Lung (tissue), 11 donors: ENCODE measurements at regions not wholly inside any gene's neighbourhood (a gene's known extent, or its start where the extent isn't known, plus 50 kb on each side); places are given as distances from the start of the nearest gene placed in this dataset.

ENCODE experiments used
- ATAC-seq: fragments of 200-7000 bp; cut with Tn5 transposase; one replicate; pipeline ENCODE4 v1.9.1; 2020; ENCODE audit warnings: moderate number of reproducible peaks; ENCODE audit not compliant: insufficient read depth, low FRiP score
- DNase-seq, 3 donors: peaks; one replicate each; pipeline ENCODE4 v3.0.0-alpha.2; 2013 to 2017
- H3K27ac ChIP-seq, 2 donors: one replicate each; pipeline ENCODE4 v1.5.1; 2013; ENCODE audit warnings: mild to moderate bottlenecking in 2 of 2, moderate library complexity in 2 of 2, control low read depth in 1 of 2, inconsistent platforms in 1 of 2, low read depth in 1 of 2, low read length in 1 of 2
- H3K27me3 ChIP-seq, 3 donors: one replicate each; pipeline ENCODE4 v1.5.1; 2013; ENCODE audit warnings: low read length in 2 of 3; ENCODE audit not compliant: control insufficient read depth in 3 of 3, insufficient read depth in 3 of 3
- H3K36me3 ChIP-seq, 4 donors: one replicate each; pipeline ENCODE4 v1.5.1; 2013; ENCODE audit warnings: low read length in 4 of 4, mild to moderate bottlenecking in 1 of 4, moderate library complexity in 1 of 4; ENCODE audit not compliant: control insufficient read depth in 4 of 4, insufficient read depth in 4 of 4
- H3K4me1 ChIP-seq, 5 donors: one replicate each; pipeline ENCODE4 v1.5.1; 2013; ENCODE audit warnings: low read length in 5 of 5, mild to moderate bottlenecking in 2 of 5, moderate library complexity in 1 of 5; ENCODE audit not compliant: control insufficient read depth in 5 of 5, insufficient read depth in 5 of 5
- H3K4me3 ChIP-seq: one replicate; pipeline ENCODE4 v1.5.1; 2013; ENCODE audit warnings: mild to moderate bottlenecking, control low read depth, moderate library complexity
- H3K9ac ChIP-seq, 2 donors: one replicate each; pipeline ENCODE4 v1.5.1; 2013; ENCODE audit warnings: low read length in 2 of 2, control low read depth in 1 of 2; ENCODE audit not compliant: insufficient read depth in 1 of 2
- H3K9me3 ChIP-seq, 4 donors: one replicate each; pipeline ENCODE4 v1.5.1; 2013; ENCODE audit warnings: low read length in 3 of 4, mild to moderate bottlenecking in 1 of 4, moderate library complexity in 1 of 4; ENCODE audit not compliant: control insufficient read depth in 4 of 4, insufficient read depth in 3 of 4
- WGBS, 2 donors: extraction: QIAGEN DNeasy Blood & Tissue Kit; methylation state at CpG; one replicate each; pipeline ENCODE4 v1.1.7; 2013; 5-methylcytosine and 5-hydroxymethylcytosine counted together
- TF ChIP-seq, protein P1 (sequence below): IDR thresholded peaks from 2 replicates; pipeline ENCODE4 v1.5.1; 2012; ENCODE audit warnings: mild to moderate bottlenecking; ENCODE audit errors: control extremely low read depth, extremely low read depth
- donor health status: control.
- donor health status: control.
- donor health status: Bipolar disorder and iron deficiency.
- donor health status: healthy.
- donor health status: DM: yes; HTN: yes; CAD: no.

DNA sequence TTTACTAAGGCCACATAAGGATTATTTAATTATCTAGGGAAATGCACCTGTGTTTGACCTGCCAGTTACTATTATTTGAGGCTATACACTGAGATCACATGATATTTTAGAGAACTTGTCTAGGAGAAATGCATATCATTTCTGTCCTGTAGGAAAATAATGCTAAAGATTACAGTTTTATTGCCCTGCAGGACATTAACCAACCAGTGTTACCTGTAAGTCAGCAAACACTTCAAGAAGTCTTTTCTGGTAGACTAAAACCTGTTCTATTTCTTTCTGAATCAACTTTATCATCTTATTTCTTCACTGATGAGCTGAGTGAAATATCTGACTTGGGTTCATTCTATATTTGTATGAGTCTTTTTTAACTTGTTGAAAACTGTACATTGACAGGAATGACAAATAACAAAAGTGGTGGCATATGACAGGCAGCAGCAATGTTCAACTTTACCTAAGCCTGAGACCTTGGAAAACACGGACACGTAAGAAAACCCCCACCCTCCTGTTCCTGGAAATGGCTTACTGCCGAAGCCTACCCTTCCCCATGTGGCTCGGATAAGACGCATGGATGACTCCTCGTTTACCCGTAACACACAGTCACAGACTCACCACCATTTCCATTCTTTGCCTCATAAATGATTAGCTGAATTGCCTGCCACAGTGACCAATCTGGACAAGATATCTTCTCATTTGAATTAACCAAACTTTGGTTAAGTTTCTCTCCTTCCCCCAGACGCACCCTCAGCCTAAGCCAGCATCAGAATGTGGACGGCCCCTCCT, 118.0 kb upstream of the CD93 start:
- H3K27ac ChIP-seq: no peak overlapping the region
- H3K4me3 ChIP-seq: no peak overlapping the region
- no peaks in the 10 kb centered on the region for H3K36me3 ChIP-seq
- TF ChIP-seq, protein P1, sequence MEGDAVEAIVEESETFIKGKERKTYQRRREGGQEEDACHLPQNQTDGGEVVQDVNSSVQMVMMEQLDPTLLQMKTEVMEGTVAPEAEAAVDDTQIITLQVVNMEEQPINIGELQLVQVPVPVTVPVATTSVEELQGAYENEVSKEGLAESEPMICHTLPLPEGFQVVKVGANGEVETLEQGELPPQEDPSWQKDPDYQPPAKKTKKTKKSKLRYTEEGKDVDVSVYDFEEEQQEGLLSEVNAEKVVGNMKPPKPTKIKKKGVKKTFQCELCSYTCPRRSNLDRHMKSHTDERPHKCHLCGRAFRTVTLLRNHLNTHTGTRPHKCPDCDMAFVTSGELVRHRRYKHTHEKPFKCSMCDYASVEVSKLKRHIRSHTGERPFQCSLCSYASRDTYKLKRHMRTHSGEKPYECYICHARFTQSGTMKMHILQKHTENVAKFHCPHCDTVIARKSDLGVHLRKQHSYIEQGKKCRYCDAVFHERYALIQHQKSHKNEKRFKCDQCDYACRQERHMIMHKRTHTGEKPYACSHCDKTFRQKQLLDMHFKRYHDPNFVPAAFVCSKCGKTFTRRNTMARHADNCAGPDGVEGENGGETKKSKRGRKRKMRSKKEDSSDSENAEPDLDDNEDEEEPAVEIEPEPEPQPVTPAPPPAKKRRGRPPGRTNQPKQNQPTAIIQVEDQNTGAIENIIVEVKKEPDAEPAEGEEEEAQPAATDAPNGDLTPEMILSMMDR: no peak
- no peak overlapping the region for H3K9ac ChIP-seq
- DNase-seq (no peak), ATAC-seq (no peak)
- no peaks in the 10 kb centered on the region for H3K27me3 ChIP-seq
- WGBS, 2 donors: 92 to 93% methylated on average over 9 of the region's 9 CpGs
- peaks cover 7 to 23% (median 9%) of the 10 kb centered on the region in 5 donors for H3K4me1 ChIP-seq
- no peaks in the 10 kb centered on the region for H3K9me3 ChIP-seq

DNA sequence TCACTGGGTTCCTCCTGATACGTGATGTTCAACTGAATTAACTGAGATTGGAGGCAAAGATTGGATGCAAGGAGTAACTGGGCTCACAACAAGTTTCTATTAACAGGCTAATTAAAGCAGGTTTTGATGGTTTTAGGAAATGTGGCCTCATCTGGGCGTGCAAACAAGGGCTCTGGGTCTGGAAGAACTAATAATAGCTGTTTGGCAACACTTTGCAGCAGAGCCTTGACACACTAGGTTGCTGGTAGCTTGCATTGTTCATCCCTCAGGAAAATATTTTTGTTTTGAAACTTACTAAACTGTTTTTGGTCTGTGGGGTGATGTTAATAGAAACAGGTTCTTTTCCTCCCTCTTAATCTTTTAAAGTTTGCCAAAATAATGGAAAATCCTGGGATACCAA, 117.2 kb upstream of the CD93 start:
- TF ChIP-seq, protein P1: no peak
- H3K4me3 ChIP-seq: no peak overlapping the region
- H3K9me3 ChIP-seq: no peaks in the 10 kb centered on the region
- ATAC-seq (no peak), DNase-seq (no peak)
- no peak overlapping the region for H3K27ac ChIP-seq
- no peaks in the 10 kb centered on the region for H3K27me3 ChIP-seq
- peaks cover 7 to 23% (median 9%) of the 10 kb centered on the region in 5 donors for H3K4me1 ChIP-seq
- H3K36me3 ChIP-seq: no peaks in the 10 kb centered on the region
- H3K9ac ChIP-seq: no peak overlapping the region
- WGBS, 2 donors: 50 to 71% methylated on average over 2 of the region's 2 CpGs

- TF ChIP-seq, protein P1: no peak
- no peak overlapping the region for H3K4me3 ChIP-seq
- no peaks in the 10 kb centered on the region for H3K36me3 ChIP-seq
- no peaks in the 10 kb centered on the region for H3K9me3 ChIP-seq
- no peak overlapping the region for H3K27ac ChIP-seq
- H3K9ac ChIP-seq: no peak overlapping the region
- ATAC-seq (no peak), DNase-seq (no peak)
- H3K27me3 ChIP-seq: no peaks in the 10 kb centered on the region
- 84 to 87% methylated on average over 6 of the region's 6 CpGs for WGBS, 2 donors
- peaks cover 7 to 20% (median 9%) of the 10 kb centered on the region in 5 donors for H3K4me1 ChIP-seq
Observed at GRCh38 chr20:23201658-23202057, 115.5 kb upstream of the CD93 start.
